ENCODE measurements at regions not wholly inside any gene's neighbourhood (a gene's known extent, or its start where the extent isn't known, plus 50 kb on each side); places are given as distances from the start of the nearest gene placed in this dataset.

GRCh38 chr12:9392842-9393241 lies 184.6 kb upstream of the PZP start:
- Histone ChIP-seq H3K36me3 (no peaks in the 10 kb centered on the region), H3K9me3 (ENCODE audit: low read depth) (no peaks in the 10 kb centered on the region), H3K4me3 (no peak overlapping the region), H3K4me1 (ENCODE audit: low read depth) (no peaks in the 10 kb centered on the region), H3K27ac (no peak overlapping the region), H3K27me3 (no peaks in the 10 kb centered on the region)
- no peak for DNase-seq (ENCODE audit: low read depth in 1 of 2, low spot score in 1 of 2)
- no peak for TF ChIP-seq CTCF (IDR thresholded peaks at IDR 0.05; ENCODE audit: low read depth, low read length)

GRCh38 chr12:9391815-9392214 lies 183.6 kb upstream of the PZP start:
- no peak for DNase-seq (ENCODE audit: low read depth in 1 of 2, low spot score in 1 of 2)
- no peak for TF ChIP-seq CTCF (IDR thresholded peaks at IDR 0.05; ENCODE audit: low read depth, low read length)
- Histone ChIP-seq H3K27ac (no peak overlapping the region), H3K27me3 (no peaks in the 10 kb centered on the region), H3K36me3 (no peaks in the 10 kb centered on the region), H3K4me1 (ENCODE audit: low read depth) (no peaks in the 10 kb centered on the region), H3K9me3 (ENCODE audit: low read depth) (no peaks in the 10 kb centered on the region), H3K4me3 (no peak overlapping the region)

GRCh38 chr12:9390761-9391160 lies 182.6 kb upstream of the PZP start:
- Histone ChIP-seq H3K27ac (no peak overlapping the region), H3K4me1 (ENCODE audit: low read depth) (no peaks in the 10 kb centered on the region), H3K4me3 (no peak overlapping the region), H3K27me3 (no peaks in the 10 kb centered on the region), H3K36me3 (no peaks in the 10 kb centered on the region), H3K9me3 (ENCODE audit: low read depth) (no peaks in the 10 kb centered on the region)
- no peak for DNase-seq (ENCODE audit: low read depth in 1 of 2, low spot score in 1 of 2)
- TF ChIP-seq CTCF (IDR thresholded peaks at IDR 0.05; ENCODE audit: low read depth, low read length): no peak

GRCh38 chr12:9389796-9390195 lies 181.6 kb upstream of the PZP start:
- Histone ChIP-seq H3K27ac (no peak overlapping the region), H3K4me3 (no peak overlapping the region), H3K27me3 (no peaks in the 10 kb centered on the region), H3K9me3 (ENCODE audit: low read depth) (no peaks in the 10 kb centered on the region), H3K36me3 (no peaks in the 10 kb centered on the region), H3K4me1 (ENCODE audit: low read depth) (no peaks in the 10 kb centered on the region)
- no peak for DNase-seq (ENCODE audit: low read depth in 1 of 2, low spot score in 1 of 2)
- TF ChIP-seq CTCF (IDR thresholded peaks at IDR 0.05; ENCODE audit: low read depth, low read length): no peak

GRCh38 chr12:9388379-9388778 lies 180.2 kb upstream of the PZP start:
- Histone ChIP-seq H3K9me3 (ENCODE audit: low read depth) (no peaks in the 10 kb centered on the region), H3K27ac (no peak overlapping the region), H3K4me3 (no peak overlapping the region), H3K36me3 (no peaks in the 10 kb centered on the region), H3K27me3 (no peaks in the 10 kb centered on the region), H3K4me1 (ENCODE audit: low read depth) (no peaks in the 10 kb centered on the region)
- DNase-seq (ENCODE audit: low read depth in 1 of 2, low spot score in 1 of 2): no peak
- no peak for TF ChIP-seq CTCF (IDR thresholded peaks at IDR 0.05; ENCODE audit: low read depth, low read length)

GRCh38 chr12:9387450-9387849 lies 179.3 kb upstream of the PZP start:
- Histone ChIP-seq H3K27ac (no peak overlapping the region), H3K9me3 (ENCODE audit: low read depth) (no peaks in the 10 kb centered on the region), H3K4me3 (no peak overlapping the region), H3K4me1 (ENCODE audit: low read depth) (no peaks in the 10 kb centered on the region), H3K27me3 (no peaks in the 10 kb centered on the region), H3K36me3 (no peaks in the 10 kb centered on the region)
- DNase-seq (ENCODE audit: low read depth in 1 of 2, low spot score in 1 of 2): no peak
- no peak for TF ChIP-seq CTCF (IDR thresholded peaks at IDR 0.05; ENCODE audit: low read depth, low read length)

Data from cardiac muscle cell (in vitro differentiated cells and primary cell).